RWPE2 (cell line): ENCODE measurements at regions not wholly inside any gene's neighbourhood (a gene's known extent, or its start where the extent isn't known, plus 50 kb on each side); places are given as distances from the start of the nearest gene placed in this dataset.

Experiments
- ATAC-seq: fragments of 200-7000 bp; cut with Tn5 transposase; 3 replicates; pipeline ENCODE4 v1.9.1; 2021; ENCODE audit warnings: low read depth
- DNase-seq: peaks from one replicate; pipeline ENCODE4 v3.0.0-alpha.2; 2020; ENCODE audit warnings: low spot score
- H3K27ac ChIP-seq: fragments of 450-650 bp; 2 replicates; pipeline ENCODE4 v1.5.1; 2017; ENCODE audit warnings: mild to moderate bottlenecking; ENCODE audit not compliant: poor library complexity, severe bottlenecking
- H3K27me3 ChIP-seq: fragments of 250-450 bp; sonication (Bioruptor Pico); 2 replicates; pipeline ENCODE4 v1.5.1; 2021; ENCODE audit warnings: mild to moderate bottlenecking, moderate library complexity; ENCODE audit not compliant: insufficient read depth, poor library complexity, severe bottlenecking
- H3K36me3 ChIP-seq: fragments of 250-450 bp; sonication (Bioruptor Pico); 2 replicates; pipeline ENCODE4 v1.5.1; 2020; ENCODE audit warnings: low read depth, mild to moderate bottlenecking, moderate library complexity
- H3K4me1 ChIP-seq: fragments of 250-450 bp; sonication (Bioruptor Pico); 2 replicates; pipeline ENCODE4 v1.5.1; 2021; ENCODE audit warnings: mild to moderate bottlenecking, moderate library complexity; ENCODE audit not compliant: insufficient read depth, poor library complexity, severe bottlenecking
- H3K4me3 ChIP-seq: fragments of 250-450 bp; sonication (Bioruptor Pico); 2 replicates; pipeline ENCODE4 v1.5.1; 2021; ENCODE audit warnings: mild to moderate bottlenecking, moderate library complexity; ENCODE audit not compliant: severe bottlenecking
- H3K9me3 ChIP-seq: fragments of 250-450 bp; sonication (Bioruptor Pico); 2 replicates; pipeline ENCODE4 v1.5.1; 2021; ENCODE audit warnings: mild to moderate bottlenecking, moderate library complexity; ENCODE audit not compliant: severe bottlenecking
- CTCF ChIP-seq: fragments of 450-650 bp; IDR thresholded peaks from one replicate; pipeline ENCODE4 v1.5.1; 2017; ENCODE audit warnings: mild to moderate bottlenecking, moderate library complexity; ENCODE audit not compliant: poor library complexity, severe bottlenecking

DNA sequence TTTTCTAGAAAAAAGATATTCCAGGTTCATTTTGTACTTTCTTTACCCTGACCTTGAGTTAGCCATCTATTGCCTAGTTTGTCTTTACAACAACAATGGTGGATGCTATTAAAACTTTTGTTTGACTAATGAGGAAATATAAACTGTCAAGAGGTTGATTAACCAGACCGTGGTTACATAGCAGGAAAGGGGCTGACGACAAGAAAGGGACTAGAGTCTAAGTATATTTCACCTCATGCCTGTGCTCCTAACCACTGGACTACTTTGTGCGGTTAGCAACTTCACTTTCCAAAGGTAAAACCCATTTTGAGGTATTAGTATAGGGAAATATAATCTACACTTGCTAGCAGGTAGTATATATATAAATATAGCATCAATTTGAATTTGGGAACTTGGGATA, 327.1 kb downstream of the SATB1 start:
- Histone ChIP-seq H3K36me3 (no peaks in the 10 kb centered on the region), H3K27ac (peak overlapping the region; percentile 64), H3K9me3 (peaks cover 4% of the 10 kb centered on the region), H3K27me3 (no peaks in the 10 kb centered on the region), H3K4me3 (no peak overlapping the region), H3K4me1 (peaks cover 20% of the 10 kb centered on the region)
- ATAC-seq: no peak
- no peak for DNase-seq
- TF ChIP-seq CTCF: no peak

GRCh38 chr3:18097473-18097872, 327.7 kb downstream of the SATB1 start:
- no peak for TF ChIP-seq CTCF
- H3K9me3 ChIP-seq: peaks cover 4% of the 10 kb centered on the region
- H3K4me1 ChIP-seq: peaks cover 20% of the 10 kb centered on the region
- no peaks in the 10 kb centered on the region for H3K36me3 ChIP-seq
- no peaks in the 10 kb centered on the region for H3K27me3 ChIP-seq
- H3K4me3 ChIP-seq: no peak overlapping the region
- DNase-seq: no peak
- H3K27ac ChIP-seq: peak overlapping the region; percentile 64
- ATAC-seq: no peak

DNA sequence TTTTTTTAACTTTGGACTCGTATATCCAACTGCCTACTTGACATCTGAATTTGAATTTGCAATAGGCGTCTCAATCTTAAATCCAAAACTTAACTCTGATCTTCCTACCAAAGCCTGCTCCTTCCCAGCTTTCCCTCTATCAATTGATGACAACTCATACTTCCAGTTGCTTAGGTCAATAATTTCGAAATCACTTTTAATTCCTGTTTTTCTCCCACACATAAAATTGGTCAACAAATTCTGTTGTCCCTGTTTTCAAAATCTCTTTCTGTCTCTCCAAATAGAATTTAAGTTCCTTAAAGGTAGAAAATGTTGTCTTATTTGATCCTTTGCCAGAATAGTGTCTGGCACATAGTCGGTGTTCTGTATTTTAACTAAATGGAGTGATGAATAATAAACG, 332.4 kb downstream of the SATB1 start:
- no peaks in the 10 kb centered on the region for H3K4me1 ChIP-seq
- H3K4me3 ChIP-seq: no peak overlapping the region
- no peaks in the 10 kb centered on the region for H3K36me3 ChIP-seq
- no peak for TF ChIP-seq CTCF
- no peak for ATAC-seq
- no peak for DNase-seq
- H3K27me3 ChIP-seq: no peaks in the 10 kb centered on the region
- H3K27ac ChIP-seq: no peak overlapping the region
- peaks cover 2% of the 10 kb centered on the region for H3K9me3 ChIP-seq

DNA sequence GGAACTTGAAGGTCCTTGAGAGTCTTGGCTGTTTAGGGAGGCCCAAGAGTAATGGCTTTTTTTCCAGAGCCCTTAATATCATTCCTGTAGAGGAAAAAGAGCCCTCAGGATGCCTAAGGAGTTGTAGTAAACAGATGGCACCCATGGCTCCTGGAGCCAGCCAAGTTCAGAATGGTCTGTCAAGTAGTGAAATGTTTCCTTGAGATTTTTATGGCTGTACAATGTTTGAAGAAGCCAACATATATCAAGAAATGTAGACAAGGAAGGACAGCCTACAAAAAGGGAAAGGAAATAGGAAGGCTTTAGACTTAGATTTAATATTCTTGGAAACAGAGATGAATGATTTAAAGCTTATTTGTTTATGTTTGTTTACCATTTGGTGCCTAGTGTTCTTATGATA, 334.8 kb downstream of the SATB1 start:
- H3K27ac ChIP-seq: no peak overlapping the region
- TF ChIP-seq CTCF: no peak
- no peaks in the 10 kb centered on the region for H3K27me3 ChIP-seq
- H3K4me1 ChIP-seq: no peaks in the 10 kb centered on the region
- no peak overlapping the region for H3K4me3 ChIP-seq
- no peaks in the 10 kb centered on the region for H3K36me3 ChIP-seq
- H3K9me3 ChIP-seq: no peaks in the 10 kb centered on the region
- DNase-seq: no peak
- ATAC-seq: no peak

DNA sequence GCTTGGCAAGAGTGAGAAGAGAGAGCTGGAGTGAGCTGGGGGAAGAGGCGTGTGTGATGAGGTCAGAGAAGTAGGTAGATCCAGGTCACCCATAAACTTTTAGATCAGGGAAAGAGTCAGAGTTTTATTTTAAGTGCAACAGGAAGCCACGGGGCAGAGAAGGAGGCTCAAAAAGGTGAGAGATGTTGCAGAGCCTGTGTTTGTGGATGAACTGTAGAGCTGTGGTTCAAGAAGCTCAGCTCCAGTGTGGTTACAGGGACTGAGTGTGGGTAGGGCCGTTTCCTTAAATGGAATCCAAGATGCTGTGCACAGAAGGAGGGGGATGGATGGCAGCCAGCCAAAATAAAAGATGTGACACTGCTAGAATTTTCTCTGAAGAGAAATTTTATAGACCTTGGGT, 337.2 kb downstream of the SATB1 start:
- ATAC-seq (no peak), DNase-seq (no peak)
- no peaks in the 10 kb centered on the region for H3K4me1 ChIP-seq
- H3K9me3 ChIP-seq: no peaks in the 10 kb centered on the region
- no peaks in the 10 kb centered on the region for H3K27me3 ChIP-seq
- no peak overlapping the region for H3K27ac ChIP-seq
- H3K36me3 ChIP-seq: no peaks in the 10 kb centered on the region
- H3K4me3 ChIP-seq: no peak overlapping the region
- no peak for TF ChIP-seq CTCF
